ENCODE measurements at regions not wholly inside any gene's neighbourhood (a gene's known extent, or its start where the extent isn't known, plus 50 kb on each side); places are given as distances from the start of the nearest gene placed in this dataset.

- TF ChIP-seq POLR2A (IDR thresholded peaks at IDR 0.05) = no peak
- TF ChIP-seq, protein P1, sequence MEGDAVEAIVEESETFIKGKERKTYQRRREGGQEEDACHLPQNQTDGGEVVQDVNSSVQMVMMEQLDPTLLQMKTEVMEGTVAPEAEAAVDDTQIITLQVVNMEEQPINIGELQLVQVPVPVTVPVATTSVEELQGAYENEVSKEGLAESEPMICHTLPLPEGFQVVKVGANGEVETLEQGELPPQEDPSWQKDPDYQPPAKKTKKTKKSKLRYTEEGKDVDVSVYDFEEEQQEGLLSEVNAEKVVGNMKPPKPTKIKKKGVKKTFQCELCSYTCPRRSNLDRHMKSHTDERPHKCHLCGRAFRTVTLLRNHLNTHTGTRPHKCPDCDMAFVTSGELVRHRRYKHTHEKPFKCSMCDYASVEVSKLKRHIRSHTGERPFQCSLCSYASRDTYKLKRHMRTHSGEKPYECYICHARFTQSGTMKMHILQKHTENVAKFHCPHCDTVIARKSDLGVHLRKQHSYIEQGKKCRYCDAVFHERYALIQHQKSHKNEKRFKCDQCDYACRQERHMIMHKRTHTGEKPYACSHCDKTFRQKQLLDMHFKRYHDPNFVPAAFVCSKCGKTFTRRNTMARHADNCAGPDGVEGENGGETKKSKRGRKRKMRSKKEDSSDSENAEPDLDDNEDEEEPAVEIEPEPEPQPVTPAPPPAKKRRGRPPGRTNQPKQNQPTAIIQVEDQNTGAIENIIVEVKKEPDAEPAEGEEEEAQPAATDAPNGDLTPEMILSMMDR (IDR thresholded peaks at IDR 0.05) = no peak
These were observed 179.9 kb upstream of the TMEM72 start for GRCh38 chr10:44731283-44731682.

Measured in vagina (tissue), 2 donors.